SK-N-SH treated with all-trans-retinoic acid at 6 μM for 48 hours (cell line): ENCODE measurements at regions not wholly inside any gene's neighbourhood (a gene's known extent, or its start where the extent isn't known, plus 50 kb on each side); places are given as distances from the start of the nearest gene placed in this dataset.
"Not testable (repeated sequence)": the region's sequence is repeated elsewhere in the genome, so short reads cannot be mapped to it uniquely, and the experiment has no call there.

Source experiments
- ATAC-seq: fragments of 200-7000 bp; cut with Tn5 transposase; 3 replicates; pipeline ENCODE4 v1.9.1; 2020; ENCODE audit warnings: mild to moderate bottlenecking, moderate library complexity
- ARNTL ChIP-seq: fragments of 450-650 bp; formaldehyde crosslinking; IDR thresholded peaks from 2 replicates; pipeline ENCODE4 v1.5.0; 2020; ENCODE audit warnings: low read depth, mild to moderate bottlenecking, moderate library complexity, borderline replicate concordance
- BACH2 ChIP-seq: fragments of 250-450 bp; sonication (Bioruptor Pico); IDR thresholded peaks from 2 replicates; pipeline ENCODE4 v1.9.0; 2021; ENCODE audit warnings: mild to moderate bottlenecking, borderline replicate concordance
- CREB5 ChIP-seq: fragments of 250-450 bp; sonication (Bioruptor Pico); IDR thresholded peaks from 2 replicates; pipeline ENCODE4 v1.5.1; 2020; ENCODE audit warnings: low read depth, mild to moderate bottlenecking, moderate library complexity
- CSDC2 ChIP-seq: fragments of 250-450 bp; sonication (Bioruptor Pico); IDR thresholded peaks from 2 replicates; pipeline ENCODE4 v1.5.0; 2020; ENCODE audit warnings: mild to moderate bottlenecking, moderate library complexity
- CSRNP3 ChIP-seq: fragments of 250-450 bp; sonication (Bioruptor Pico); IDR thresholded peaks from 2 replicates; pipeline ENCODE4 v1.5.1; 2021; ENCODE audit warnings: mild to moderate bottlenecking, moderate library complexity
- ESRRG ChIP-seq: fragments of 250-450 bp; sonication (Bioruptor Pico); IDR thresholded peaks from 2 replicates; pipeline ENCODE4 v1.6.1; 2021; ENCODE audit warnings: mild to moderate bottlenecking
- GLIS3 ChIP-seq: fragments of 250-450 bp; sonication (Bioruptor Pico); IDR thresholded peaks from 2 replicates; pipeline ENCODE4 v1.5.0; 2020; ENCODE audit warnings: mild to moderate bottlenecking, moderate library complexity
- ISL1 ChIP-seq: fragments of 250-450 bp; sonication (Bioruptor Pico); IDR thresholded peaks from 2 replicates; pipeline ENCODE4 v2.1.2; 2022; ENCODE audit warnings: mild to moderate bottlenecking, moderate library complexity
- OSR1 ChIP-seq: fragments of 250-450 bp; sonication (Bioruptor Pico); IDR thresholded peaks from 2 replicates; pipeline ENCODE4 v1.8.0; 2022; ENCODE audit warnings: moderate library complexity, mild to moderate bottlenecking, inconsistent platforms
- POU6F1 ChIP-seq: fragments of 250-450 bp; sonication (Bioruptor Pico); IDR thresholded peaks from 2 replicates; pipeline ENCODE4 v1.8.0; 2021; ENCODE audit warnings: low read depth, mild to moderate bottlenecking, moderate library complexity, borderline replicate concordance
- PPARA ChIP-seq: fragments of 250-450 bp; sonication (Bioruptor Pico); IDR thresholded peaks from 2 replicates; pipeline ENCODE4 v1.5.0; 2020; ENCODE audit warnings: mild to moderate bottlenecking, borderline replicate concordance
- RARB ChIP-seq: fragments of 250-450 bp; sonication (Bioruptor Pico); IDR thresholded peaks from 2 replicates; pipeline ENCODE4 v1.8.0; 2021; ENCODE audit warnings: mild to moderate bottlenecking, moderate library complexity
- SNAI2 ChIP-seq: fragments of 250-450 bp; sonication (Bioruptor Pico); IDR thresholded peaks from 2 replicates; pipeline ENCODE4 v1.5.0; 2020; ENCODE audit warnings: mild to moderate bottlenecking, moderate library complexity
- TOX ChIP-seq: fragments of 250-450 bp; sonication (Bioruptor Pico); IDR thresholded peaks from 2 replicates; pipeline ENCODE4 v1.8.0; 2021; ENCODE audit warnings: mild to moderate bottlenecking, moderate library complexity, borderline replicate concordance
- ZC3H10 ChIP-seq: fragments of 250-450 bp; sonication (Bioruptor Pico); IDR thresholded peaks from 2 replicates; pipeline ENCODE4 v1.5.1; 2021; ENCODE audit warnings: mild to moderate bottlenecking, moderate library complexity
- ZFP3 ChIP-seq: fragments of 250-450 bp; sonication (Bioruptor Pico); IDR thresholded peaks from 2 replicates; pipeline ENCODE4 v1.5.0; 2020; ENCODE audit warnings: mild to moderate bottlenecking, moderate library complexity
- ZFP30 ChIP-seq: fragments of 450-650 bp; formaldehyde crosslinking; IDR thresholded peaks from 2 replicates; pipeline ENCODE4 v1.5.0; 2022; ENCODE audit warnings: mild to moderate bottlenecking, moderate library complexity
- ZNF565 ChIP-seq: fragments of 450-650 bp; formaldehyde crosslinking; conservative IDR thresholded peaks from 2 replicates; pipeline ENCODE4 v1.5.0; 2020; ENCODE audit warnings: low read depth, mild to moderate bottlenecking, moderate library complexity
- ZNF70 ChIP-seq: fragments of 450-650 bp; formaldehyde crosslinking; IDR thresholded peaks from 2 replicates; pipeline ENCODE4 v1.5.0; 2020; ENCODE audit warnings: mild to moderate bottlenecking, moderate library complexity
- ZNF8 ChIP-seq: fragments of 450-650 bp; formaldehyde crosslinking; IDR thresholded peaks from 2 replicates; pipeline ENCODE4 v1.5.0; 2020; ENCODE audit warnings: mild to moderate bottlenecking, moderate library complexity

GRCh38 chr19:30263830-30264381, 108.3 kb upstream of the ZNF536 start (continued):
- no peak for TF ChIP-seq ZNF565 (CRISPR knock-in tag)
- no peak for TF ChIP-seq ISL1 (CRISPR knock-in tag)

GRCh38 chr19:30265918-30266317, 106.3 kb upstream of the ZNF536 start:
- ATAC-seq = not testable (repeated sequence)

GRCh38 chr19:30266687-30267086, 105.5 kb upstream of the ZNF536 start:
- TF ChIP-seq OSR1 (CRISPR knock-in tag) (no peak), ZC3H10 (no peak), ARNTL (no peak), ZFP3 (CRISPR knock-in tag) (no peak)
- no peak for ATAC-seq

- TF ChIP-seq TOX (CRISPR knock-in tag) (no peak), RARB (CRISPR knock-in tag) (no peak), CREB5 (CRISPR knock-in tag) (no peak)
- no peak for ATAC-seq
Measured at GRCh38 chr19:30267332-30267731, 104.9 kb upstream of the ZNF536 start.

- TF ChIP-seq RARB (CRISPR knock-in tag) = no peak
- no peak for TF ChIP-seq ZNF565 (CRISPR knock-in tag)
- TF ChIP-seq SNAI2 (CRISPR knock-in tag) = no peak
- no peak for TF ChIP-seq ISL1 (CRISPR knock-in tag)
- no peak for TF ChIP-seq PPARA (CRISPR knock-in tag)
- no peak for TF ChIP-seq ZFP30 (CRISPR knock-in tag)
- TF ChIP-seq ZC3H10 = no peak
- TF ChIP-seq ARNTL = no peak
- TF ChIP-seq POU6F1 (CRISPR knock-in tag) = no peak
- TF ChIP-seq BACH2 (CRISPR knock-in tag) = no peak
- TF ChIP-seq ZNF70 = no peak
- no peak for TF ChIP-seq ESRRG
- ATAC-seq = no peak
Measured at GRCh38 chr19:30268601-30269000, 103.6 kb upstream of the ZNF536 start.

GRCh38 chr19:30269638-30270037, 102.5 kb upstream of the ZNF536 start:
- ATAC-seq = no peak
- TF ChIP-seq CREB5 (CRISPR knock-in tag) = no peak
- TF ChIP-seq CSRNP3 (CRISPR knock-in tag) = no peak
- TF ChIP-seq BACH2 (CRISPR knock-in tag) = no peak
- TF ChIP-seq PPARA (CRISPR knock-in tag) = no peak
- TF ChIP-seq ESRRG = no peak
- no peak for TF ChIP-seq ISL1 (CRISPR knock-in tag)
- no peak for TF ChIP-seq ZFP3 (CRISPR knock-in tag)

GRCh38 chr19:30271816-30272215, 100.4 kb upstream of the ZNF536 start:
- no peak for ATAC-seq
- TF ChIP-seq ISL1 (CRISPR knock-in tag) (no peak), CREB5 (CRISPR knock-in tag) (no peak), ARNTL (no peak), CSRNP3 (CRISPR knock-in tag) (no peak), GLIS3 (CRISPR knock-in tag) (no peak), OSR1 (CRISPR knock-in tag) (no peak), ESRRG (no peak), BACH2 (CRISPR knock-in tag) (no peak), ZNF565 (CRISPR knock-in tag) (no peak), CSDC2 (CRISPR knock-in tag) (no peak), TOX (CRISPR knock-in tag) (no peak), ZC3H10 (no peak), ZFP30 (CRISPR knock-in tag) (no peak), ZNF70 (no peak), SNAI2 (CRISPR knock-in tag) (no peak), ZNF8 (CRISPR knock-in tag) (no peak)
